K562 (cell line): ENCODE measurements at regions not wholly inside any gene's neighbourhood (a gene's known extent, or its start where the extent isn't known, plus 50 kb on each side); places are given as distances from the start of the nearest gene placed in this dataset.
A peak's percentile ranks its signal among the peaks of the same experiment; 100 is the strongest.

ENCODE experiments used
- FOSL1 ChIP-seq: fragments of 200-800 bp; sonication (Bioruptor generic); conservative IDR thresholded peaks from 2 replicates; pipeline ENCODE4 v1.6.1; 2016; ENCODE audit warnings: missing genetic modification characterization, missing compliant biosample characterization
- NCOA1 ChIP-seq: fragments of 450-650 bp; IDR thresholded peaks from 2 replicates; pipeline ENCODE4 v1.6.1; 2016; ENCODE audit warnings: low read depth
- NCOA6 ChIP-seq: fragments of 450-650 bp; IDR thresholded peaks from 2 replicates; pipeline ENCODE4 v1.6.1; 2017; ENCODE audit warnings: mild to moderate bottlenecking
- NFATC3 ChIP-seq: fragments of 450-650 bp; IDR thresholded peaks from 2 replicates; pipeline ENCODE4 v1.6.1; 2017; ENCODE audit warnings: mild to moderate bottlenecking
- RAD21 ChIP-seq, 2 experiments: fragments of 250-450 bp in 1 of 2; fragments of 450-650 bp in 1 of 2; sonication (Bioruptor Pico) in 1 of 2; formaldehyde crosslinking in 1 of 2; IDR thresholded peaks in 1 of 2; conservative IDR thresholded peaks in 1 of 2; 2 replicates each; pipeline versions ENCODE4 v1.4.0 to v1.8.0; 2020 to 2022; ENCODE audit warnings: mild to moderate bottlenecking in 2 of 2, moderate library complexity in 1 of 2
- RBFOX2 ChIP-seq: fragments of 200-400 bp; formaldehyde crosslinking; IDR thresholded peaks from 2 replicates; pipeline ENCODE4 v1.6.1; 2017; ENCODE audit warnings: low read depth, mild to moderate bottlenecking, low read length, moderate library complexity
- SMARCE1 ChIP-seq: fragments of 450-650 bp; IDR thresholded peaks from 2 replicates; pipeline ENCODE4 v1.7.1; 2016; ENCODE audit warnings: mild to moderate bottlenecking
- SMC3 ChIP-seq: conservative IDR thresholded peaks from 2 replicates; pipeline ENCODE4 v1.6.1; 2011; ENCODE audit warnings: low read depth, low read length, improper control_type of control experiment; ENCODE audit not compliant: insufficient read depth
- TCF3 ChIP-seq: sonication (generic); formaldehyde crosslinking; IDR thresholded peaks from 2 replicates; pipeline ENCODE4 v1.4.0; 2020; ENCODE audit warnings: mild to moderate bottlenecking, missing genetic modification reagents
- TRIM24 ChIP-seq, 2 experiments: fragments of 450-650 bp; IDR thresholded peaks; 2 replicates each; pipeline ENCODE4 v1.6.1; 2016
- TF ChIP-seq, protein P1 (sequence below): fragments of 250-450 bp; sonication (Bioruptor Pico); IDR thresholded peaks from 2 replicates; pipeline ENCODE4 v1.5.0; 2021
- TF ChIP-seq, protein P2 (sequence below), 2 experiments: IDR thresholded peaks in 1 of 2; conservative IDR thresholded peaks in 1 of 2; 2 replicates each; pipeline ENCODE4 v1.6.1; 2016; ENCODE audit warnings: low read depth in 2 of 2, mild to moderate bottlenecking in 1 of 2, missing compliant biosample characterization in 1 of 2, missing genetic modification characterization in 1 of 2, moderate library complexity in 1 of 2
- TF ChIP-seq, protein P3 (sequence below), 2 experiments: fragments of 150-350 bp in 1 of 2; IDR thresholded peaks; 2 replicates each; pipeline ENCODE4 v1.6.1; 2012 to 2016; ENCODE audit warnings: low read depth in 2 of 2, low read length in 2 of 2, mild to moderate bottlenecking in 1 of 2, moderate library complexity in 1 of 2
- TF ChIP-seq, protein P4 (sequence below): fragments of 450-650 bp; formaldehyde crosslinking; IDR thresholded peaks from 2 replicates; pipeline ENCODE4 v1.4.0; 2022; ENCODE audit warnings: mild to moderate bottlenecking, moderate library complexity
- TF ChIP-seq, protein P5 (sequence below): fragments of 250-450 bp; sonication (Bioruptor Pico); IDR thresholded peaks from 2 replicates; pipeline ENCODE4 v1.8.0; 2022; ENCODE audit warnings: moderate library complexity, mild to moderate bottlenecking, inconsistent platforms
- TF ChIP-seq, protein P6 (sequence below): fragments of 450-650 bp; IDR thresholded peaks from 2 replicates; pipeline ENCODE4 v1.6.1; 2016

DNA sequence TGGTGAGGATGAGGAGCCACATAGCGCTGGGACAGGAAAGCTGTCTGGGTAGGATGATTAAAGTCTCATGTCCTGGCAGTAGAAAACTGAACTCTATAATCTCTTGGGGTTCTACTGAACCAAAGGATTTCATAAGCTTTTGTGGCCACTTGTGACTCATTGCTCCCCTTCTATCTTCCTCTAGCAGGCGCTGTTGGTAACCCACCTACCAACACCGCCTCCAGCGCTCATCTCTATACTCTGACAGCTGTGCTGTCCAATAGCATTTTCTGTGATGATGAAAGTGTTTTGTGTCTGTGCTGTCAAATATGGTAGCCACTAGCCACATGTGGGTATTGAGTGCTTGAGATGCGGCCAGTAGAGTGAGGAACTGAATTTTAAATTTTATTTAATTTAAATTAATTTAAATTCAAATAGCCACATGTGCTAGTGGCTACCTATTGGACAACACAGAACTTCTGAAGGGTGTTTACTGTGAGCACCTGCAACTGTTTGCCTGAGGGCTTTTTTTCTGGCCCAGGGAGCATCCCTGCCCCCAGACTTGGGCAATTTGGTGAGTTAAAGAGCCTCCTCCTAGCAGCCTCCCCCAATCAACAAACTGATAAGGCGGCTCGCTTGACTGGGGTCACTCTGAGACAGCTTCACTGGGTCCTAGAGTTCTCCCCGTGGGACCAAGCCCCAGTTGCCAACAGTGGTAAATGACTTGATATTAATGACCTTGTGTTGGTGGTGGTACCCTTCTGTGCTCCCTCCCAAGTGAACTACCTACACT lies 169.2 kb upstream of the ATP6AP2 start (continued):
- TF ChIP-seq, protein P1, sequence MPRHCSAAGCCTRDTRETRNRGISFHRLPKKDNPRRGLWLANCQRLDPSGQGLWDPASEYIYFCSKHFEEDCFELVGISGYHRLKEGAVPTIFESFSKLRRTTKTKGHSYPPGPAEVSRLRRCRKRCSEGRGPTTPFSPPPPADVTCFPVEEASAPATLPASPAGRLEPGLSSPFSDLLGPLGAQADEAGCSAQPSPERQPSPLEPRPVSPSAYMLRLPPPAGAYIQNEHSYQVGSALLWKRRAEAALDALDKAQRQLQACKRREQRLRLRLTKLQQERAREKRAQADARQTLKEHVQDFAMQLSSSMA (CRISPR knock-in tag): no peak
- TF ChIP-seq SMC3 (peak; percentile 35; the same call in 1 of the 2 replicates), RAD21 (CRISPR knock-in tag; conservative IDR thresholded peaks at IDR 0.05 in 1 of 2, IDR thresholded peaks at IDR 0.05 in 1 of 2) (peak; percentile 26 to 51; a peak in 3 of 4 replicates), TRIM24 (IDR thresholded peaks at IDR 0.05) (no peak), NFATC3 (no peak), NCOA1 (no peak), SMARCE1 (no peak), NCOA6 (no peak), RBFOX2 (no peak), TCF3 (peak; percentile 27; the same call in 1 of the 2 replicates), FOSL1 (tag) (peak; percentile 89)
- TF ChIP-seq, protein P2, sequence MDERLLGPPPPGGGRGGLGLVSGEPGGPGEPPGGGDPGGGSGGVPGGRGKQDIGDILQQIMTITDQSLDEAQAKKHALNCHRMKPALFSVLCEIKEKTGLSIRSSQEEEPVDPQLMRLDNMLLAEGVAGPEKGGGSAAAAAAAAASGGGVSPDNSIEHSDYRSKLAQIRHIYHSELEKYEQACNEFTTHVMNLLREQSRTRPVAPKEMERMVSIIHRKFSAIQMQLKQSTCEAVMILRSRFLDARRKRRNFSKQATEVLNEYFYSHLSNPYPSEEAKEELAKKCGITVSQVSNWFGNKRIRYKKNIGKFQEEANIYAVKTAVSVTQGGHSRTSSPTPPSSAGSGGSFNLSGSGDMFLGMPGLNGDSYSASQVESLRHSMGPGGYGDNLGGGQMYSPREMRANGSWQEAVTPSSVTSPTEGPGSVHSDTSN (CRISPR knock-in tag; IDR thresholded peaks at IDR 0.05; ENCODE audit: low read depth): no peak
- TF ChIP-seq, protein P2 (tag; conservative IDR thresholded peaks at IDR 0.05; ENCODE audit: low read depth): peak; percentile 85
- TF ChIP-seq, protein P3, sequence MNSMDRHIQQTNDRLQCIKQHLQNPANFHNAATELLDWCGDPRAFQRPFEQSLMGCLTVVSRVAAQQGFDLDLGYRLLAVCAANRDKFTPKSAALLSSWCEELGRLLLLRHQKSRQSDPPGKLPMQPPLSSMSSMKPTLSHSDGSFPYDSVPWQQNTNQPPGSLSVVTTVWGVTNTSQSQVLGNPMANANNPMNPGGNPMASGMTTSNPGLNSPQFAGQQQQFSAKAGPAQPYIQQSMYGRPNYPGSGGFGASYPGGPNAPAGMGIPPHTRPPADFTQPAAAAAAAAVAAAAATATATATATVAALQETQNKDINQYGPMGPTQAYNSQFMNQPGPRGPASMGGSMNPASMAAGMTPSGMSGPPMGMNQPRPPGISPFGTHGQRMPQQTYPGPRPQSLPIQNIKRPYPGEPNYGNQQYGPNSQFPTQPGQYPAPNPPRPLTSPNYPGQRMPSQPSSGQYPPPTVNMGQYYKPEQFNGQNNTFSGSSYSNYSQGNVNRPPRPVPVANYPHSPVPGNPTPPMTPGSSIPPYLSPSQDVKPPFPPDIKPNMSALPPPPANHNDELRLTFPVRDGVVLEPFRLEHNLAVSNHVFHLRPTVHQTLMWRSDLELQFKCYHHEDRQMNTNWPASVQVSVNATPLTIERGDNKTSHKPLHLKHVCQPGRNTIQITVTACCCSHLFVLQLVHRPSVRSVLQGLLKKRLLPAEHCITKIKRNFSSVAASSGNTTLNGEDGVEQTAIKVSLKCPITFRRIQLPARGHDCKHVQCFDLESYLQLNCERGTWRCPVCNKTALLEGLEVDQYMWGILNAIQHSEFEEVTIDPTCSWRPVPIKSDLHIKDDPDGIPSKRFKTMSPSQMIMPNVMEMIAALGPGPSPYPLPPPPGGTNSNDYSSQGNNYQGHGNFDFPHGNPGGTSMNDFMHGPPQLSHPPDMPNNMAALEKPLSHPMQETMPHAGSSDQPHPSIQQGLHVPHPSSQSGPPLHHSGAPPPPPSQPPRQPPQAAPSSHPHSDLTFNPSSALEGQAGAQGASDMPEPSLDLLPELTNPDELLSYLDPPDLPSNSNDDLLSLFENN (IDR thresholded peaks at IDR 0.05; ENCODE audit: low read depth in 2 of 2, low read length in 2 of 2): no peak
- TF ChIP-seq, protein P4, sequence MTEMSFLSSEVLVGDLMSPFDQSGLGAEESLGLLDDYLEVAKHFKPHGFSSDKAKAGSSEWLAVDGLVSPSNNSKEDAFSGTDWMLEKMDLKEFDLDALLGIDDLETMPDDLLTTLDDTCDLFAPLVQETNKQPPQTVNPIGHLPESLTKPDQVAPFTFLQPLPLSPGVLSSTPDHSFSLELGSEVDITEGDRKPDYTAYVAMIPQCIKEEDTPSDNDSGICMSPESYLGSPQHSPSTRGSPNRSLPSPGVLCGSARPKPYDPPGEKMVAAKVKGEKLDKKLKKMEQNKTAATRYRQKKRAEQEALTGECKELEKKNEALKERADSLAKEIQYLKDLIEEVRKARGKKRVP: no peak
- TF ChIP-seq, protein P5, sequence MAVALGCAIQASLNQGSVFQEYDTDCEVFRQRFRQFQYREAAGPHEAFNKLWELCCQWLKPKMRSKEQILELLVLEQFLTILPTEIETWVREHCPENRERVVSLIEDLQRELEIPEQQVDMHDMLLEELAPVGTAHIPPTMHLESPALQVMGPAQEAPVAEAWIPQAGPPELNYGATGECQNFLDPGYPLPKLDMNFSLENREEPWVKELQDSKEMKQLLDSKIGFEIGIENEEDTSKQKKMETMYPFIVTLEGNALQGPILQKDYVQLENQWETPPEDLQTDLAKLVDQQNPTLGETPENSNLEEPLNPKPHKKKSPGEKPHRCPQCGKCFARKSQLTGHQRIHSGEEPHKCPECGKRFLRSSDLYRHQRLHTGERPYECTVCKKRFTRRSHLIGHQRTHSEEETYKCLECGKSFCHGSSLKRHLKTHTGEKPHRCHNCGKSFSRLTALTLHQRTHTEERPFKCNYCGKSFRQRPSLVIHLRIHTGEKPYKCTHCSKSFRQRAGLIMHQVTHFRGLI (CRISPR knock-in tag): no peak
- TF ChIP-seq, protein P6, sequence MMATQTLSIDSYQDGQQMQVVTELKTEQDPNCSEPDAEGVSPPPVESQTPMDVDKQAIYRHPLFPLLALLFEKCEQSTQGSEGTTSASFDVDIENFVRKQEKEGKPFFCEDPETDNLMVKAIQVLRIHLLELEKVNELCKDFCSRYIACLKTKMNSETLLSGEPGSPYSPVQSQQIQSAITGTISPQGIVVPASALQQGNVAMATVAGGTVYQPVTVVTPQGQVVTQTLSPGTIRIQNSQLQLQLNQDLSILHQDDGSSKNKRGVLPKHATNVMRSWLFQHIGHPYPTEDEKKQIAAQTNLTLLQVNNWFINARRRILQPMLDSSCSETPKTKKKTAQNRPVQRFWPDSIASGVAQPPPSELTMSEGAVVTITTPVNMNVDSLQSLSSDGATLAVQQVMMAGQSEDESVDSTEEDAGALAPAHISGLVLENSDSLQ: peak; percentile 91
